Esophagus muscularis mucosa (tissue), 4 donors: ENCODE measurements at regions not wholly inside any gene's neighbourhood (a gene's known extent, or its start where the extent isn't known, plus 50 kb on each side); places are given as distances from the start of the nearest gene placed in this dataset.

Source experiments
- DNase-seq: peaks from one replicate; pipeline ENCODE4 v3.0.0-alpha.2; 2017; ENCODE audit errors: extremely low spot score
- H3K27ac ChIP-seq, 4 donors: fragments of 200-600 bp; sonication (generic); replicated peaks in 1 of 4; 1 replicate in 3 of 4; 2 replicates in 1 of 4; pipeline ENCODE4 v1.5.1; 2016 to 2019; ENCODE audit warnings: mild to moderate bottlenecking in 1 of 4
- H3K27me3 ChIP-seq, 4 donors: fragments of 200-600 bp; sonication (generic); one replicate each; pipeline versions ENCODE4 v1.5.1 to v1.6.0; 2016 to 2019
- H3K36me3 ChIP-seq, 4 donors: fragments of 200-600 bp; sonication (generic); one replicate each; pipeline ENCODE4 v1.5.1; 2016 to 2019
- H3K4me1 ChIP-seq, 4 donors: fragments of 200-600 bp; sonication (generic); one replicate each; pipeline ENCODE4 v1.5.1; 2016 to 2019
- H3K4me3 ChIP-seq, 4 donors: fragments of 200-600 bp; sonication (generic); 1 replicate in 2 of 4; 2 replicates in 2 of 4; pipeline ENCODE4 v1.5.1; 2016 to 2019; ENCODE audit warnings: mild to moderate bottlenecking in 4 of 4, moderate library complexity in 1 of 4
- H3K9me3 ChIP-seq, 4 donors: fragments of 200-600 bp; sonication (generic); 1 replicate in 3 of 4; 2 replicates in 1 of 4; pipeline ENCODE4 v1.5.1; 2016 to 2019
- EP300 ChIP-seq: sonication (generic); formaldehyde crosslinking; IDR thresholded peaks from one replicate; pipeline ENCODE4 v1.6.1; 2017; ENCODE audit warnings: antibody characterized with exemption
- POLR2A ChIP-seq: fragments of 450-650 bp; IDR thresholded peaks from one replicate; pipeline ENCODE4 v1.6.1; 2017; ENCODE audit warnings: antibody characterized with exemption, moderate library complexity, mild to moderate bottlenecking, low read depth
- POLR2AphosphoS5 ChIP-seq, 2 donors: sonication (generic); formaldehyde crosslinking; IDR thresholded peaks; one replicate each; pipeline ENCODE4 v1.6.1; 2017; ENCODE audit warnings: antibody characterized with exemption in 2 of 2
- WGBS: methylation state at CpG from one replicate; pipeline ENCODE4 v1.1.5; 2018; 5-methylcytosine and 5-hydroxymethylcytosine counted together
- intact Hi-C: fragments of 100-400 bp; cut with DNase I; formaldehyde crosslinking; loops from one replicate; pipeline ENCODE4 v1.15.1; 2023
- TF ChIP-seq, protein P1 (sequence below), 3 experiments: fragments of 200-600 bp in 2 of 3; fragments of 450-650 bp in 1 of 3; sonication (generic) in 2 of 3; IDR thresholded peaks; one replicate each; pipeline ENCODE4 v1.5.1; 2017 to 2019; ENCODE audit warnings: antibody characterized with exemption in 3 of 3, mild to moderate bottlenecking in 2 of 3, moderate library complexity in 1 of 3

DNA sequence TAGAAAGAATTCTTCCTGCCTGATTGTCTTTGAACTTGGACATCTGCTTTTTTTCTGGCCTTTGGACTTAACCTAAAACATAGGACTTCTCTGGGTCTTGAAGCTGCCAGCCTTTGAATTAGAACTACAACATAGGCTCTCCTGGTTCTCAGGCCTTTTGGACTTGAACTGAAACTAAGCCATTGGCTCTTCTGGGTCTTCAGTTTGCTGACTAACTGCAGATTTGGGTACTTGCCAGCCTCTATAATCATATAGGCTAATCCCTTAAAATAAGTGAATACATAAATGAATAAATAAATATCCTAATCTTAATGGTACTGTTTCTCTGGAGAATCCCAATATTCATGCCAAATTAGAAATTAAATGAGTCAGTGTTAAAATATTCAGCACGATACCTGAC lies 473.4 kb upstream of the PAPPA start:
- no peaks in the 10 kb centered on the region for H3K27me3 ChIP-seq
- H3K27ac ChIP-seq: no peak overlapping the region
- H3K36me3 ChIP-seq: no peaks in the 10 kb centered on the region
- no peak overlapping the region for H3K4me3 ChIP-seq
- 77% methylated on average over 1 of the region's 1 CpG for WGBS
- TF ChIP-seq POLR2AphosphoS5 (IDR thresholded peaks at IDR 0.05) (no peak), EP300 (no peak), POLR2A (no peak)
- TF ChIP-seq, protein P1, sequence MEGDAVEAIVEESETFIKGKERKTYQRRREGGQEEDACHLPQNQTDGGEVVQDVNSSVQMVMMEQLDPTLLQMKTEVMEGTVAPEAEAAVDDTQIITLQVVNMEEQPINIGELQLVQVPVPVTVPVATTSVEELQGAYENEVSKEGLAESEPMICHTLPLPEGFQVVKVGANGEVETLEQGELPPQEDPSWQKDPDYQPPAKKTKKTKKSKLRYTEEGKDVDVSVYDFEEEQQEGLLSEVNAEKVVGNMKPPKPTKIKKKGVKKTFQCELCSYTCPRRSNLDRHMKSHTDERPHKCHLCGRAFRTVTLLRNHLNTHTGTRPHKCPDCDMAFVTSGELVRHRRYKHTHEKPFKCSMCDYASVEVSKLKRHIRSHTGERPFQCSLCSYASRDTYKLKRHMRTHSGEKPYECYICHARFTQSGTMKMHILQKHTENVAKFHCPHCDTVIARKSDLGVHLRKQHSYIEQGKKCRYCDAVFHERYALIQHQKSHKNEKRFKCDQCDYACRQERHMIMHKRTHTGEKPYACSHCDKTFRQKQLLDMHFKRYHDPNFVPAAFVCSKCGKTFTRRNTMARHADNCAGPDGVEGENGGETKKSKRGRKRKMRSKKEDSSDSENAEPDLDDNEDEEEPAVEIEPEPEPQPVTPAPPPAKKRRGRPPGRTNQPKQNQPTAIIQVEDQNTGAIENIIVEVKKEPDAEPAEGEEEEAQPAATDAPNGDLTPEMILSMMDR (IDR thresholded peaks at IDR 0.05): no peak
- H3K4me1 ChIP-seq: no peaks in the 10 kb centered on the region
- intact Hi-C loops: no loop called here
- no peak for DNase-seq
- no peaks in the 10 kb centered on the region for H3K9me3 ChIP-seq

- Histone ChIP-seq H3K4me1 (no peaks in the 10 kb centered on the region), H3K36me3 (no peaks in the 10 kb centered on the region), H3K27me3 (no peaks in the 10 kb centered on the region), H3K4me3 (no peak overlapping the region), H3K27ac (no peak overlapping the region), H3K9me3 (no peaks in the 10 kb centered on the region)
- TF ChIP-seq POLR2AphosphoS5 (IDR thresholded peaks at IDR 0.05) (no peak), POLR2A (no peak), EP300 (no peak)
- TF ChIP-seq, protein P1 (IDR thresholded peaks at IDR 0.05): no peak
- no peak for DNase-seq
- 73% methylated on average over 3 of the region's 3 CpGs for WGBS
- intact Hi-C loops: no loop called here
Observed at GRCh38 chr9:115681585-115681984, 472.0 kb upstream of the PAPPA start.

- 90% methylated on average over 1 of the region's 1 CpG for WGBS
- no peak overlapping the region for H3K27ac ChIP-seq
- intact Hi-C loops: no loop called here
Observed at GRCh38 chr9:115686069-115686468, 467.5 kb upstream of the PAPPA start.

DNA sequence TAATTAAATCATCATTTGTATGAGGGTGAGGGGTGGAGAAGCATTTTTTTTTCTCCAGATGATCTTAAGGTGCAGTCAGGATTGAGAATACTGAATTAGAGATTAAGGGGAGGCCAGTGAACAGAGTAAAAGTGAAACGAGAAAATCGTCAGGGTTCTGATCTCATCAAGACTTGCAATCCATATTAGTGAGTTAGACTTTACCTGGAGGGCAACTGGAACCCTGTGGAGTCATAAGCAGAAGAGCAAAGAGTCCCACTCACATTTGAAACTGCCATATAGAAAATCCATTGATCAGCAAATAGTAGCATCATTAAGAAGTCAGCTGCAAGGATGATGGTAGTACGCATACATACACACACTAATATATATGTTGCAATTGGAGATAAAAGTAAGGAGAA lies 466.2 kb upstream of the PAPPA start:
- Histone ChIP-seq H3K27me3 (no peaks in the 10 kb centered on the region), H3K9me3 (no peaks in the 10 kb centered on the region), H3K4me1 (no peaks in the 10 kb centered on the region), H3K36me3 (no peaks in the 10 kb centered on the region), H3K27ac (no peak overlapping the region), H3K4me3 (no peak overlapping the region)
- TF ChIP-seq, protein P1 (IDR thresholded peaks at IDR 0.05): no peak
- no peak for TF ChIP-seq POLR2AphosphoS5 (IDR thresholded peaks at IDR 0.05)
- TF ChIP-seq POLR2A: no peak
- TF ChIP-seq EP300: no peak
- 80% methylated on average over 3 of the region's 3 CpGs for WGBS
- intact Hi-C loops: no loop called here
- DNase-seq: no peak

More at GRCh38 chr9:115686069-115686468, 467.5 kb upstream of the PAPPA start:
- H3K9me3 ChIP-seq: no peaks in the 10 kb centered on the region
- H3K36me3 ChIP-seq: no peaks in the 10 kb centered on the region
- DNase-seq: no peak
- no peaks in the 10 kb centered on the region for H3K4me1 ChIP-seq
- H3K4me3 ChIP-seq: no peak overlapping the region
- TF ChIP-seq EP300 (no peak), POLR2A (no peak), POLR2AphosphoS5 (IDR thresholded peaks at IDR 0.05) (no peak)
- TF ChIP-seq, protein P1 (IDR thresholded peaks at IDR 0.05): no peak
- H3K27me3 ChIP-seq: no peaks in the 10 kb centered on the region

- no peak for DNase-seq
- no peak overlapping the region for H3K27ac ChIP-seq
- H3K9me3 ChIP-seq: no peaks in the 10 kb centered on the region
- H3K4me3 ChIP-seq: no peak overlapping the region
- 82% methylated on average over 1 of the region's 1 CpG for WGBS
- no peak for TF ChIP-seq POLR2AphosphoS5 (IDR thresholded peaks at IDR 0.05)
- no peak for TF ChIP-seq POLR2A
- intact Hi-C loops: no loop called here
- H3K36me3 ChIP-seq: no peaks in the 10 kb centered on the region
- H3K4me1 ChIP-seq: no peaks in the 10 kb centered on the region
- H3K27me3 ChIP-seq: no peaks in the 10 kb centered on the region
Observed at GRCh38 chr9:115689331-115689730, 464.3 kb upstream of the PAPPA start.
